ENCODE measurements at regions not wholly inside any gene's neighbourhood (a gene's known extent, or its start where the extent isn't known, plus 50 kb on each side); places are given as distances from the start of the nearest gene placed in this dataset.

GRCh38 chr14:101357038-101357437 lies 204.3 kb upstream of the DIO3 start:
- TF ChIP-seq EZH2phosphoT487 (IDR thresholded peaks at IDR 0.05; ENCODE audit: insufficient read depth, low read depth): no peak
- no peak for TF ChIP-seq EZH2 (IDR thresholded peaks at IDR 0.05; ENCODE audit: insufficient read depth, poor library complexity, severe bottlenecking)
